ENCODE measurements at regions not wholly inside any gene's neighbourhood (a gene's known extent, or its start where the extent isn't known, plus 50 kb on each side); places are given as distances from the start of the nearest gene placed in this dataset.

GRCh38 chr4:142960867-142961644 is 115.0 kb upstream of the INPP4B start:
- TF ChIP-seq CTCF (conservative IDR thresholded peaks at IDR 0.05; ENCODE audit: low read depth, low read length): no peak
- DNase-seq (ENCODE audit: low read depth): no peak
- no peak overlapping the region for H3K4me3 ChIP-seq (ENCODE audit: low read depth, low read length)

- DNase-seq (ENCODE audit: low read depth): no peak
- H3K4me3 ChIP-seq (ENCODE audit: low read depth, low read length): no peak overlapping the region
- TF ChIP-seq CTCF (conservative IDR thresholded peaks at IDR 0.05; ENCODE audit: low read depth, low read length): no peak
Measured at GRCh38 chr4:142961866-142962265, 115.8 kb upstream of the INPP4B start.

- DNase-seq (ENCODE audit: low read depth): no peak
- H3K4me3 ChIP-seq (ENCODE audit: low read depth, low read length): no peak overlapping the region
- TF ChIP-seq CTCF (conservative IDR thresholded peaks at IDR 0.05; ENCODE audit: low read depth, low read length): no peak
Measured at GRCh38 chr4:142974328-142974727, 128.2 kb upstream of the INPP4B start.

GRCh38 chr4:142975618-142976017 is 129.5 kb upstream of the INPP4B start:
- DNase-seq (ENCODE audit: low read depth): no peak
- TF ChIP-seq CTCF (conservative IDR thresholded peaks at IDR 0.05; ENCODE audit: low read depth, low read length): no peak
- H3K4me3 ChIP-seq (ENCODE audit: low read depth, low read length): no peak overlapping the region

GRCh38 chr4:142976482-142976881 is 130.4 kb upstream of the INPP4B start:
- no peak overlapping the region for H3K4me3 ChIP-seq (ENCODE audit: low read depth, low read length)
- no peak for TF ChIP-seq CTCF (conservative IDR thresholded peaks at IDR 0.05; ENCODE audit: low read depth, low read length)
- no peak for DNase-seq (ENCODE audit: low read depth)

- no peak for DNase-seq (ENCODE audit: low read depth)
- H3K4me3 ChIP-seq (ENCODE audit: low read depth, low read length): no peak overlapping the region
- no peak for TF ChIP-seq CTCF (conservative IDR thresholded peaks at IDR 0.05; ENCODE audit: low read depth, low read length)
Measured at GRCh38 chr4:142977182-142977581, 131.1 kb upstream of the INPP4B start.

GRCh38 chr4:142983065-142983464 is 137.0 kb upstream of the INPP4B start:
- TF ChIP-seq CTCF (conservative IDR thresholded peaks at IDR 0.05; ENCODE audit: low read depth, low read length): no peak
- no peak for DNase-seq (ENCODE audit: low read depth)
- H3K4me3 ChIP-seq (ENCODE audit: low read depth, low read length): no peak overlapping the region
